Erythroblast (primary cell): ENCODE measurements at regions not wholly inside any gene's neighbourhood (a gene's known extent, or its start where the extent isn't known, plus 50 kb on each side); places are given as distances from the start of the nearest gene placed in this dataset.
"Not testable (repeated sequence)": the region's sequence is repeated elsewhere in the genome, so short reads cannot be mapped to it uniquely, and the experiment has no call there.

ENCODE experiments used
- GATA1 ChIP-seq: IDR thresholded peaks from 2 replicates; pipeline ENCODE4 v1.6.1; 2011; ENCODE audit warnings: low read depth, mild to moderate bottlenecking, control low read depth, low read length, moderate library complexity
- POLR2A ChIP-seq: IDR thresholded peaks from 2 replicates; pipeline ENCODE4 v1.6.1; 2011; ENCODE audit warnings: mild to moderate bottlenecking, low read length

DNA sequence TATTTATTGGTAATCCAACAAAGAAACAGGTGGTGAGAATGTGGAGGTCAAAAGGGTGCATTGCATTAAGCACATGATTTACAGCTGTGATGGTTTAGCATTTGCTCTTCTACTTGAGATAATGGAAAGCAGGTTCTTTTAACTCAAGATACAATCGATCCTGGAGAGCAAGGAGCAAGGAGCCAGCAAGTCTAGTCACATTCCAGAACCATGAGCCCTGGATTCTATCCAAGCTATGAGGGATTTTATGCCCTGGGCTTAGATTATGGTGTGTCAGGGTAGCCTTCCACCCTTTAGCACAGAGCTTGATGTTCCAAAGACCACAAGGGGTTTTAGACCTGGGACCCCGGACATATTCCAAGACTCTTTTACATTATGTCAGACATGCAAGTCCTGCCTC lies 1213.9 kb upstream of the ATXN8OS start:
- TF ChIP-seq POLR2A, GATA1: not testable (repeated sequence)
